WTC11 (cell line): ENCODE measurements at regions not wholly inside any gene's neighbourhood (a gene's known extent, or its start where the extent isn't known, plus 50 kb on each side); places are given as distances from the start of the nearest gene placed in this dataset.

ENCODE experiments used
- ATAC-seq: fragments of 200-7000 bp; cut with Tn5 transposase; 2 replicates; pipeline ENCODE4 v1.10.0; 2021; ENCODE audit warnings: mild to moderate bottlenecking, moderate library complexity
- CTCF ChIA-PET: fragments of 300-600 bp; sonication (Branson Sonifier 250); formaldehyde crosslinking; loops from one replicate; lab custom pipeline; 2021; ENCODE audit warnings: antibody characterized with exemption; lab: Charles Lee
- POLR2A ChIA-PET: fragments of 350-600 bp; sonication (Branson Sonifier 250); formaldehyde crosslinking; loops from one replicate; lab custom pipeline; 2021; ENCODE audit warnings: antibody characterized with exemption; lab: Charles Lee
- DNase-seq: peaks from one replicate; pipeline ENCODE4 v3.0.0; 2021; ENCODE audit warnings: low spot score
- H3K27ac Mint-ChIP-seq: 2 replicates; pipeline ENCODE4 v1.8.0; 2021; ENCODE audit warnings: mixed read lengths
- H3K27me3 Mint-ChIP-seq: 2 replicates; pipeline ENCODE4 v1.8.0; 2021; ENCODE audit warnings: low read depth, mild to moderate bottlenecking, moderate library complexity, mixed read lengths
- H3K36me3 Mint-ChIP-seq: 2 replicates; pipeline ENCODE4 v1.8.0; 2021; ENCODE audit warnings: mixed read lengths
- H3K4me1 Mint-ChIP-seq: 2 replicates; pipeline ENCODE4 v1.8.0; 2022; ENCODE audit warnings: mixed read lengths
- H3K4me3 Mint-ChIP-seq: 2 replicates; pipeline ENCODE4 v1.8.0; 2021; ENCODE audit warnings: mild to moderate bottlenecking, moderate library complexity, mixed read lengths
- H3K9me3 Mint-ChIP-seq: 2 replicates; pipeline ENCODE4 v1.8.0; 2021; ENCODE audit warnings: mixed read lengths
- CREB1 ChIP-seq: sonication (generic); formaldehyde crosslinking; IDR thresholded peaks from 2 replicates; pipeline ENCODE4 v1.8.0; 2023; ENCODE audit warnings: mild to moderate bottlenecking, missing genetic modification reagents
- FOXK1 ChIP-seq: sonication (generic); formaldehyde crosslinking; IDR thresholded peaks from 2 replicates; pipeline ENCODE4 v1.8.0; 2022; ENCODE audit warnings: mild to moderate bottlenecking, moderate library complexity, missing genetic modification reagents
- JAZF1 ChIP-seq: fragments of 250-450 bp; sonication (Bioruptor Pico); IDR thresholded peaks from 2 replicates; pipeline ENCODE4 v1.9.0; 2021; ENCODE audit warnings: moderate library complexity, mild to moderate bottlenecking, inconsistent platforms
- KAT7 ChIP-seq: sonication (generic); formaldehyde crosslinking; IDR thresholded peaks from 2 replicates; pipeline ENCODE4 v1.8.1; 2023; ENCODE audit warnings: missing genetic modification reagents, mild to moderate bottlenecking, borderline replicate concordance
- NFE2L1 ChIP-seq: sonication (generic); formaldehyde crosslinking; IDR thresholded peaks from 2 replicates; pipeline ENCODE4 v1.8.1; 2023; ENCODE audit warnings: missing genetic modification reagents
- NR3C1 ChIP-seq: sonication (generic); formaldehyde crosslinking; conservative IDR thresholded peaks from 2 replicates; pipeline ENCODE4 v1.8.1; 2023; ENCODE audit warnings: low read depth, mild to moderate bottlenecking, missing genetic modification reagents
- OVOL2 ChIP-seq: fragments of 250-450 bp; sonication (Bioruptor Pico); IDR thresholded peaks from 2 replicates; pipeline ENCODE4 v1.9.0; 2021; ENCODE audit warnings: mild to moderate bottlenecking, borderline replicate concordance
- SMAD4 ChIP-seq: sonication (generic); formaldehyde crosslinking; IDR thresholded peaks from 2 replicates; pipeline ENCODE4 v1.8.0; 2022; ENCODE audit warnings: mild to moderate bottlenecking, missing genetic modification reagents
- TP53 ChIP-seq: sonication (generic); formaldehyde crosslinking; IDR thresholded peaks from 2 replicates; pipeline ENCODE4 v1.8.1; 2023; ENCODE audit warnings: mild to moderate bottlenecking, missing genetic modification reagents
- ZNF138 ChIP-seq: sonication (generic); formaldehyde crosslinking; conservative IDR thresholded peaks from 2 replicates; pipeline ENCODE4 v1.8.1; 2022; ENCODE audit warnings: mild to moderate bottlenecking, moderate library complexity, missing genetic modification reagents
- ZNF219 ChIP-seq: sonication (generic); formaldehyde crosslinking; IDR thresholded peaks from 2 replicates; pipeline ENCODE4 v1.8.0; 2023; ENCODE audit warnings: missing genetic modification reagents, mild to moderate bottlenecking, borderline replicate concordance
- ZNF423 ChIP-seq: fragments of 250-450 bp; sonication (Bioruptor Pico); IDR thresholded peaks from 2 replicates; pipeline ENCODE4 v2.1.2; 2022; ENCODE audit warnings: mild to moderate bottlenecking, moderate library complexity
- TF ChIP-seq, protein P1 (sequence below): fragments of 250-450 bp; sonication (Bioruptor Pico); IDR thresholded peaks from 2 replicates; pipeline ENCODE4 v1.9.0; 2021; ENCODE audit warnings: mild to moderate bottlenecking, borderline replicate concordance
- TF ChIP-seq, protein P2 (sequence below): sonication (generic); formaldehyde crosslinking; IDR thresholded peaks from 2 replicates; pipeline ENCODE4 v1.8.1; 2023; ENCODE audit warnings: mild to moderate bottlenecking, missing genetic modification reagents, moderate library complexity
- TF ChIP-seq, protein P3 (sequence below): fragments of 250-450 bp; sonication (Bioruptor Pico); IDR thresholded peaks from 2 replicates; pipeline ENCODE4 v1.9.0; 2021; ENCODE audit warnings: mild to moderate bottlenecking
- TF ChIP-seq, protein P4 (sequence below): sonication (generic); formaldehyde crosslinking; IDR thresholded peaks from 2 replicates; pipeline ENCODE4 v1.8.1; 2023; ENCODE audit warnings: mild to moderate bottlenecking, missing genetic modification reagents, borderline replicate concordance
- TF ChIP-seq, protein P5 (sequence below): sonication (generic); formaldehyde crosslinking; IDR thresholded peaks from 2 replicates; pipeline ENCODE4 v1.8.0; 2022; ENCODE audit warnings: mild to moderate bottlenecking, missing genetic modification reagents
- TF ChIP-seq, protein P6 (sequence below): sonication (generic); formaldehyde crosslinking; IDR thresholded peaks from 2 replicates; pipeline ENCODE4 v1.8.1; 2022; ENCODE audit warnings: low read depth, missing genetic modification reagents, borderline replicate concordance
- TF ChIP-seq, protein P7 (sequence below): sonication (generic); formaldehyde crosslinking; IDR thresholded peaks from 2 replicates; pipeline ENCODE4 v1.8.1; 2022; ENCODE audit warnings: missing genetic modification reagents, borderline replicate concordance

DNA sequence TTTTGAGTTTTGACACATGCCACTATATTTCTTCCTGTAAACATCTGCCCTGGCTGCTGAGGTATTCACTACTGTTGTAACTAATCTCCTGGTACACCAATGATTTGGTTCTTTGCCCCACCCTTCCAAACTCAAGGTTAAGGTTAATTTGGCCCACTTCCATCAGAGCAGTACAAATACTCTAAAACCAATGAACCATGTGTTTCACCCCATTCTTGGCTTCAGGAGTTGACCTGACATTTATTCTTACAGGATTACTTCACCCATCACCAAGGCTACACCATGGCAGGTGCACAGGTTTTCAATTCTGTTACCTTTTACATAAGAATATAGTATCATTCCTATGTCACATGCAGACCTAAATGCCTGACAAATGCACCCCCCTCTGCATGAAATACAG, 1179.9 kb downstream of the ZPLD1 start:
- no peak for DNase-seq
- CTCF ChIA-PET = no interaction called here

DNA sequence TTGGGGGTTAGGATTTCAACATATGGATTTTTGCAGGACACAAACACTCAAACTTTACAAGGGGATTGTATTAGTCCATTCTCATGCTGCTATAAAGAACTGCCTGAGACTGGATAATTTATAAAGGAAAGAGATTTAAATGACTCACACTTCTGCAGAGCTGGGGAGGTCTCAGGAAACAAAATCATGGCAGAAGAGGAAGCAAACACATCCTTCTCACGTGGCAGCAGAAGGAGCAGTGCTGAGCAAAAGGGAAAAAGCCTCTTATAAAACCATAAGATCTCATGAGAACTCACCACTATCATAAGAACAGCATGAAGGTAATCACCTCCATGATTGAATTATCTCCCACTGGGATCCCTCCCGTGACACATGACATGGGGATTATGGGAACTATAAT, 1183.1 kb downstream of the ZPLD1 start:
- Mint-ChIP-seq H3K4me1 (no peaks in the 10 kb centered on the region), H3K36me3 (peaks cover 11% of the 10 kb centered on the region), H3K27ac (no peak overlapping the region), H3K4me3 (no peak overlapping the region), H3K27me3 (0 out of 2 replicates have a peak, but pooled peaks cover 2% of the 10 kb centered on the region), H3K9me3 (peaks cover 26% of the 10 kb centered on the region)
- ATAC-seq (no peak), DNase-seq (no peak)
- POLR2A ChIA-PET = no interaction called here
- CTCF ChIA-PET = no interaction called here
- TF ChIP-seq FOXK1 (CRISPR knock-in tag) = no peak
- TF ChIP-seq OVOL2 (CRISPR knock-in tag) = no peak
- TF ChIP-seq JAZF1 = no peak
- TF ChIP-seq, protein P1, sequence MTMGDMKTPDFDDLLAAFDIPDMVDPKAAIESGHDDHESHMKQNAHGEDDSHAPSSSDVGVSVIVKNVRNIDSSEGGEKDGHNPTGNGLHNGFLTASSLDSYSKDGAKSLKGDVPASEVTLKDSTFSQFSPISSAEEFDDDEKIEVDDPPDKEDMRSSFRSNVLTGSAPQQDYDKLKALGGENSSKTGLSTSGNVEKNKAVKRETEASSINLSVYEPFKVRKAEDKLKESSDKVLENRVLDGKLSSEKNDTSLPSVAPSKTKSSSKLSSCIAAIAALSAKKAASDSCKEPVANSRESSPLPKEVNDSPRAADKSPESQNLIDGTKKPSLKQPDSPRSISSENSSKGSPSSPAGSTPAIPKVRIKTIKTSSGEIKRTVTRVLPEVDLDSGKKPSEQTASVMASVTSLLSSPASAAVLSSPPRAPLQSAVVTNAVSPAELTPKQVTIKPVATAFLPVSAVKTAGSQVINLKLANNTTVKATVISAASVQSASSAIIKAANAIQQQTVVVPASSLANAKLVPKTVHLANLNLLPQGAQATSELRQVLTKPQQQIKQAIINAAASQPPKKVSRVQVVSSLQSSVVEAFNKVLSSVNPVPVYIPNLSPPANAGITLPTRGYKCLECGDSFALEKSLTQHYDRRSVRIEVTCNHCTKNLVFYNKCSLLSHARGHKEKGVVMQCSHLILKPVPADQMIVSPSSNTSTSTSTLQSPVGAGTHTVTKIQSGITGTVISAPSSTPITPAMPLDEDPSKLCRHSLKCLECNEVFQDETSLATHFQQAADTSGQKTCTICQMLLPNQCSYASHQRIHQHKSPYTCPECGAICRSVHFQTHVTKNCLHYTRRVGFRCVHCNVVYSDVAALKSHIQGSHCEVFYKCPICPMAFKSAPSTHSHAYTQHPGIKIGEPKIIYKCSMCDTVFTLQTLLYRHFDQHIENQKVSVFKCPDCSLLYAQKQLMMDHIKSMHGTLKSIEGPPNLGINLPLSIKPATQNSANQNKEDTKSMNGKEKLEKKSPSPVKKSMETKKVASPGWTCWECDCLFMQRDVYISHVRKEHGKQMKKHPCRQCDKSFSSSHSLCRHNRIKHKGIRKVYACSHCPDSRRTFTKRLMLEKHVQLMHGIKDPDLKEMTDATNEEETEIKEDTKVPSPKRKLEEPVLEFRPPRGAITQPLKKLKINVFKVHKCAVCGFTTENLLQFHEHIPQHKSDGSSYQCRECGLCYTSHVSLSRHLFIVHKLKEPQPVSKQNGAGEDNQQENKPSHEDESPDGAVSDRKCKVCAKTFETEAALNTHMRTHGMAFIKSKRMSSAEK = no peak
- no peak for TF ChIP-seq NFE2L1 (CRISPR knock-in tag)
- no peak for TF ChIP-seq ZNF423 (CRISPR knock-in tag)
- TF ChIP-seq, protein P2, sequence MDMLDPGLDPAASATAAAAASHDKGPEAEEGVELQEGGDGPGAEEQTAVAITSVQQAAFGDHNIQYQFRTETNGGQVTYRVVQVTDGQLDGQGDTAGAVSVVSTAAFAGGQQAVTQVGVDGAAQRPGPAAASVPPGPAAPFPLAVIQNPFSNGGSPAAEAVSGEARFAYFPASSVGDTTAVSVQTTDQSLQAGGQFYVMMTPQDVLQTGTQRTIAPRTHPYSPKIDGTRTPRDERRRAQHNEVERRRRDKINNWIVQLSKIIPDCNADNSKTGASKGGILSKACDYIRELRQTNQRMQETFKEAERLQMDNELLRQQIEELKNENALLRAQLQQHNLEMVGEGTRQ (CRISPR knock-in tag) = no peak
- TF ChIP-seq NR3C1 (CRISPR knock-in tag) = no peak
- TF ChIP-seq, protein P3, sequence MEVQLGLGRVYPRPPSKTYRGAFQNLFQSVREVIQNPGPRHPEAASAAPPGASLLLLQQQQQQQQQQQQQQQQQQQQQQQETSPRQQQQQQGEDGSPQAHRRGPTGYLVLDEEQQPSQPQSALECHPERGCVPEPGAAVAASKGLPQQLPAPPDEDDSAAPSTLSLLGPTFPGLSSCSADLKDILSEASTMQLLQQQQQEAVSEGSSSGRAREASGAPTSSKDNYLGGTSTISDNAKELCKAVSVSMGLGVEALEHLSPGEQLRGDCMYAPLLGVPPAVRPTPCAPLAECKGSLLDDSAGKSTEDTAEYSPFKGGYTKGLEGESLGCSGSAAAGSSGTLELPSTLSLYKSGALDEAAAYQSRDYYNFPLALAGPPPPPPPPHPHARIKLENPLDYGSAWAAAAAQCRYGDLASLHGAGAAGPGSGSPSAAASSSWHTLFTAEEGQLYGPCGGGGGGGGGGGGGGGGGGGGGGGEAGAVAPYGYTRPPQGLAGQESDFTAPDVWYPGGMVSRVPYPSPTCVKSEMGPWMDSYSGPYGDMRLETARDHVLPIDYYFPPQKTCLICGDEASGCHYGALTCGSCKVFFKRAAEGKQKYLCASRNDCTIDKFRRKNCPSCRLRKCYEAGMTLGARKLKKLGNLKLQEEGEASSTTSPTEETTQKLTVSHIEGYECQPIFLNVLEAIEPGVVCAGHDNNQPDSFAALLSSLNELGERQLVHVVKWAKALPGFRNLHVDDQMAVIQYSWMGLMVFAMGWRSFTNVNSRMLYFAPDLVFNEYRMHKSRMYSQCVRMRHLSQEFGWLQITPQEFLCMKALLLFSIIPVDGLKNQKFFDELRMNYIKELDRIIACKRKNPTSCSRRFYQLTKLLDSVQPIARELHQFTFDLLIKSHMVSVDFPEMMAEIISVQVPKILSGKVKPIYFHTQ (CRISPR knock-in tag) = no peak
- no peak for TF ChIP-seq TP53 (CRISPR knock-in tag)
- TF ChIP-seq, protein P4, sequence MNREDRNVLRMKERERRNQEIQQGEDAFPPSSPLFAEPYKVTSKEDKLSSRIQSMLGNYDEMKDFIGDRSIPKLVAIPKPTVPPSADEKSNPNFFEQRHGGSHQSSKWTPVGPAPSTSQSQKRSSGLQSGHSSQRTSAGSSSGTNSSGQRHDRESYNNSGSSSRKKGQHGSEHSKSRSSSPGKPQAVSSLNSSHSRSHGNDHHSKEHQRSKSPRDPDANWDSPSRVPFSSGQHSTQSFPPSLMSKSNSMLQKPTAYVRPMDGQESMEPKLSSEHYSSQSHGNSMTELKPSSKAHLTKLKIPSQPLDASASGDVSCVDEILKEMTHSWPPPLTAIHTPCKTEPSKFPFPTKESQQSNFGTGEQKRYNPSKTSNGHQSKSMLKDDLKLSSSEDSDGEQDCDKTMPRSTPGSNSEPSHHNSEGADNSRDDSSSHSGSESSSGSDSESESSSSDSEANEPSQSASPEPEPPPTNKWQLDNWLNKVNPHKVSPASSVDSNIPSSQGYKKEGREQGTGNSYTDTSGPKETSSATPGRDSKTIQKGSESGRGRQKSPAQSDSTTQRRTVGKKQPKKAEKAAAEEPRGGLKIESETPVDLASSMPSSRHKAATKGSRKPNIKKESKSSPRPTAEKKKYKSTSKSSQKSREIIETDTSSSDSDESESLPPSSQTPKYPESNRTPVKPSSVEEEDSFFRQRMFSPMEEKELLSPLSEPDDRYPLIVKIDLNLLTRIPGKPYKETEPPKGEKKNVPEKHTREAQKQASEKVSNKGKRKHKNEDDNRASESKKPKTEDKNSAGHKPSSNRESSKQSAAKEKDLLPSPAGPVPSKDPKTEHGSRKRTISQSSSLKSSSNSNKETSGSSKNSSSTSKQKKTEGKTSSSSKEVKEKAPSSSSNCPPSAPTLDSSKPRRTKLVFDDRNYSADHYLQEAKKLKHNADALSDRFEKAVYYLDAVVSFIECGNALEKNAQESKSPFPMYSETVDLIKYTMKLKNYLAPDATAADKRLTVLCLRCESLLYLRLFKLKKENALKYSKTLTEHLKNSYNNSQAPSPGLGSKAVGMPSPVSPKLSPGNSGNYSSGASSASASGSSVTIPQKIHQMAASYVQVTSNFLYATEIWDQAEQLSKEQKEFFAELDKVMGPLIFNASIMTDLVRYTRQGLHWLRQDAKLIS (CRISPR knock-in tag) = no peak
- TF ChIP-seq ZNF219 (CRISPR knock-in tag) = no peak
- TF ChIP-seq ZNF138 = no peak
- TF ChIP-seq SMAD4 = no peak
- TF ChIP-seq KAT7 (CRISPR knock-in tag) = no peak
- TF ChIP-seq, protein P5, sequence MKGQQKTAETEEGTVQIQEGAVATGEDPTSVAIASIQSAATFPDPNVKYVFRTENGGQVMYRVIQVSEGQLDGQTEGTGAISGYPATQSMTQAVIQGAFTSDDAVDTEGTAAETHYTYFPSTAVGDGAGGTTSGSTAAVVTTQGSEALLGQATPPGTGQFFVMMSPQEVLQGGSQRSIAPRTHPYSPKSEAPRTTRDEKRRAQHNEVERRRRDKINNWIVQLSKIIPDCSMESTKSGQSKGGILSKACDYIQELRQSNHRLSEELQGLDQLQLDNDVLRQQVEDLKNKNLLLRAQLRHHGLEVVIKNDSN (CRISPR knock-in tag) = no peak

More for the DNA sequence above, 1179.9 kb downstream of the ZPLD1 start:
- Mint-ChIP-seq H3K27me3 (no peaks in the 10 kb centered on the region), H3K4me3 (no peak overlapping the region), H3K9me3 (peaks cover 12% of the 10 kb centered on the region), H3K4me1 (no peaks in the 10 kb centered on the region), H3K36me3 (peaks cover 7% of the 10 kb centered on the region; the same call in 1 of the 2 replicates), H3K27ac (no peak overlapping the region)
- POLR2A ChIA-PET = no interaction called here
- no peak for ATAC-seq
- TF ChIP-seq, protein P6, sequence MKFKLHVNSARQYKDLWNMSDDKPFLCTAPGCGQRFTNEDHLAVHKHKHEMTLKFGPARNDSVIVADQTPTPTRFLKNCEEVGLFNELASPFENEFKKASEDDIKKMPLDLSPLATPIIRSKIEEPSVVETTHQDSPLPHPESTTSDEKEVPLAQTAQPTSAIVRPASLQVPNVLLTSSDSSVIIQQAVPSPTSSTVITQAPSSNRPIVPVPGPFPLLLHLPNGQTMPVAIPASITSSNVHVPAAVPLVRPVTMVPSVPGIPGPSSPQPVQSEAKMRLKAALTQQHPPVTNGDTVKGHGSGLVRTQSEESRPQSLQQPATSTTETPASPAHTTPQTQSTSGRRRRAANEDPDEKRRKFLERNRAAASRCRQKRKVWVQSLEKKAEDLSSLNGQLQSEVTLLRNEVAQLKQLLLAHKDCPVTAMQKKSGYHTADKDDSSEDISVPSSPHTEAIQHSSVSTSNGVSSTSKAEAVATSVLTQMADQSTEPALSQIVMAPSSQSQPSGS (CRISPR knock-in tag) = no peak
- TF ChIP-seq, protein P7, sequence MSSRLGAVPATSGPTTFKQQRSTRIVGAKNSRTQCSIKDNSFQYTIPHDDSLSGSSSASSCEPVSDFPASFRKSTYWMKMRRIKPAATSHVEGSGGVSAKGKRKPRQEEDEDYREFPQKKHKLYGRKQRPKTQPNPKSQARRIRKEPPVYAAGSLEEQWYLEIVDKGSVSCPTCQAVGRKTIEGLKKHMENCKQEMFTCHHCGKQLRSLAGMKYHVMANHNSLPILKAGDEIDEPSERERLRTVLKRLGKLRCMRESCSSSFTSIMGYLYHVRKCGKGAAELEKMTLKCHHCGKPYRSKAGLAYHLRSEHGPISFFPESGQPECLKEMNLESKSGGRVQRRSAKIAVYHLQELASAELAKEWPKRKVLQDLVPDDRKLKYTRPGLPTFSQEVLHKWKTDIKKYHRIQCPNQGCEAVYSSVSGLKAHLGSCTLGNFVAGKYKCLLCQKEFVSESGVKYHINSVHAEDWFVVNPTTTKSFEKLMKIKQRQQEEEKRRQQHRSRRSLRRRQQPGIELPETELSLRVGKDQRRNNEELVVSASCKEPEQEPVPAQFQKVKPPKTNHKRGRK (CRISPR knock-in tag) = no peak
- TF ChIP-seq CREB1 (CRISPR knock-in tag) = no peak
